T-helper 2 cell (primary cell): ENCODE measurements at regions not wholly inside any gene's neighbourhood (a gene's known extent, or its start where the extent isn't known, plus 50 kb on each side); places are given as distances from the start of the nearest gene placed in this dataset.

Experiments used
- DNase-seq, 5 experiments: peaks; one replicate each; pipeline versions ENCODE4 v3.0.0 to v3.0.0-alpha.2; 2012 to 2022

DNA sequence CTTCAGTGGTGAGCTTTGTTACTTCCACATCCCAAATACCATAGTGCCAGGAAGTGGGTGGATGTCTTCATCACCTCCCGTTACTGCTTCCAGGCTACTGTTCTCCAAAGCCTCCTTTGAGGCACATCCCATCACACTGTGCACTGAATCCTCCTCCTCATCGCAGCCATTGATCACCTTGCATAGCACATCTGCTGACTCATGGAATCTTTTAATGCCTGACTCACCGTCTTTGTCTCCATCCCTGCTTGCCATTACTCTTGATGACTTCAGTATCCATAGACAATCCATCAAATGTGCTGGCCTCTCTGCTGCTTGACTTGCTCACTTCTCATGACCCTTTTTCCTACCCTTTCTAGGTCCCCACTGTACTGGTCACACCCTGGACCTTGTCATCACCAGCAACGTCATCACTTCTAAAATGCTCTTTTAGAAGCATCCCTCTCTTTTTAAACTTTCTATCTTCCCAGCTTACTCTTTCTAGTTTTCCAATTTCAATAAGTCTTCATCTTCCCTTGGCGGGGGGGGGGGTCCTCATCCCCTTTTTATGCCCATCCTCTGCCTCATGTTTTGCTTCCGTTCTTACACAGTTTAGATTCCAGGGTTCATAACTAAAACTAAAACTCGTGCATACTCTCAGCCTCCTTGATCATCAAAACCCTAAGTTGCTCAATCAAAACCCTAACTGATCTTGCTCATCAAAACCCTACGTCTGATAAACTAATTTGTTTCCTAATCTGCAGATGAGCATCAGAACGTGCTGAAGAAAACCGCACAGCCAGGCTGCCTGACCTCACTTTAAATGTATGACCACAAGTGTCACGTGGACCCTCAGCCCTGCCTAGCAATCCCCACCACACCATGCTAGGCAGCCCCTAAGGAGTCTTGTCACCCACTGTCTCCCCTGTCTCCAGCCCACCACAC, 289.7 kb upstream of the ZFHX3 start:
- DNase-seq, result no peak

DNA sequence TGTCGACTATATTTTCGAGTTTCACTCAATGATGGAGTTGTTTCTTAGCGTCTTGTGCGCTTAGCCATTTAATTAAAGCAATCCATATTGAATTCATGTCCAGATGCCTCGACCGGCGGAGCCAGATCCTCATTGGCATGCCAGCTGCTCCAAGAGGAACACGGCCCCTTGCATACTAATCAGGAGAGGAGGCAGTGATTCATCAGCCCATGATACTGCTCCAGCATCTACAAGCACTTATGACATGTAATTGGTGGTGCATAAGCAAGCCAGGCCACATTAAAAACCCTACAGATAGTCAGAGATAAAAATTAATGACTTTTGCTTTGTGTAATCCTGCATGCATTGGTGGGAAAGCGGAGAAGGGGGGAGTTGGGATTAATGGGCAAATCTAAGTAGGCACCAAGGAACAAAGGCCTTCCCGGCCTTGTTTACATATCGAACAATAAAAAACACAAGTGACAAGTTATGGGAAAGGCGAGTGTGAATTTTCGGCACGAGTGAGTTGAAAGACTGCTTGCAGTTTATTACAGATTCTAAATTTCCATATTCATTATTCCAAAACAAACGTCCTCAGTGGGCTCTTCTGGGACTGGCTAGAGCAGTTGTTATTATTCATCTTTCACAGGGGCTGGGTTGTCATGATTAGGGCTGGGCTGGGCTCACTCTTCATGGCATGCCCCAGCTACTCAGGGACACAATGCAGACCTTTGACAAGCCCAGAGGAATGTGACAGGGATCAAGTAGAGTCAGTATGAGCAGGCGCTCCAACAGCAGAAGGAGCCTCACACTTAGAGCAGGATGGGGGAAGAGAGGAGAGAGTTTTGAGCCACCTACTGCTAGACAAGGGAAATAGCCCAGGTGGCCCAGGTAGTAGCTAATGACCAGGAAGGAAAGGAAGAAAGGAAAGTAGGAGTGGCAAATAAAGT, 281.7 kb upstream of the ZFHX3 start:
- no peak for DNase-seq

DNA sequence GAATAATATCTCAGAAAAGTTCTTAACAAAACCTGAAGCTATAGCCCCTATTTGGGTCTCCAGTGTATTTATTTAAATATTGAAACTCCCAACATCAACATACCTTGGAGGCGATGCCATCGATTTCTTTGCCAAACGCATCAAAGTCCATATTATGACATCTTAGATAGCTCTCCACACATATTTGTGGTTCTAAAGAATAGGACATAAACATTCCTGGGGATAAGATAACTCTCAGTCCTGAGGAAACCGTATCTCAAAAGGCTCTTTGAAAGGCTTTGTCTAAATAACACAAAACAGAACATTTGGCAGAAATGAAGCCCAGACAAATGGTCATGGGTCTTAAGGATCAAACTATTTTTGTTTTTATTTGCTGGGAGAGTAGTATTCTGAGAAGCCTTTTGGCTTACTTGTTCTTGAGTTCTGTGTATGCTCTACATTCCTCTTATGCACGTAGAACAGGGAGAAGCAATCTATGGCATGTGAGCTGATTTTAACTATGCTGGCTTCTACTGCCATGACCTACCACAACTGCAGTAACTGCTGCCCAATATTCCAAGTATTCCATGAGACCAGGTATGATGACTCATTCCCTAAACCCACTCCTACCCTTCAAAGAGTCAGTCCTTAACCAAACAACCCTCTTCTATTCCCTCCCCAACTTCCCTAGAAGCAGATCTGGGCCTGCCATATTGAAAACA, 279.0 kb upstream of the ZFHX3 start:
- DNase-seq, result no peak

DNA sequence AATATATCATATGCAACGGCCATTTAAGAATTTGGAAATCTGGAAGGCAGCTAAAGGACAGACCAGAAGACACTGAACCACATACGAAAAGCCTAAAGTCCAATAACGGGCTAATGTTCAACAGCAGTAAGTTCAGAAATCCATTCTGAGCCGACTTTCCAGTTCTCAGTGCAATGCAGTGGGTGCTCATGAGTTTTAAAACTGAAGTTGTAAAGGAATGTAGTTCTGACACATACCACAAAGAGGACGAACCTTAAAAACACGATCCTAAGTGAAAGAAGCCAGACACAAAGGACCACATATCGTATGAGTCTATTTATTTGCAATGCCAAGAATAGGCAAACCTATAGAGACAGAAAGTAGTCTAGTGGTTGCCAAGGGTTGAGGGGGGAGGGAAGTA, 278.3 kb upstream of the ZFHX3 start:
- no peak for DNase-seq

DNA sequence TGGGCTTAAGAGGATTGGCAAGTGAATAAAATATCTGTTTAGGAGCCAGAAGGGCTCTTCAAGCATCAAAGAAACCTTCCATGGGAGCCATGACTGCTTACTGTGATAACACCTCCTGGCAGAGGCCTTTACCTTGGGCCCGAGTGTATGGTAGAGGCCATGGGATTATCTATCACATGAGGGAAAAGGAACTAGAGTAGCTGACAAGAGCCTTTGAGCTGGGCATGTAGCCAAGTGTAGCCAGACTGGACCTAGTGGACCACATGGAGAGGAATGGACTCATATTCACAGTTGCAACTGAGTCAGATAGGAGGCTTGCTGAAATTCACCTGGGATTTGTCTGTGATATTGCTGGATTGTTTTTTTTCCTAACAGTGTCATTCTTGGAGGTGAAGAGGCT, 276.0 kb upstream of the ZFHX3 start:
- DNase-seq, result no peak

DNA sequence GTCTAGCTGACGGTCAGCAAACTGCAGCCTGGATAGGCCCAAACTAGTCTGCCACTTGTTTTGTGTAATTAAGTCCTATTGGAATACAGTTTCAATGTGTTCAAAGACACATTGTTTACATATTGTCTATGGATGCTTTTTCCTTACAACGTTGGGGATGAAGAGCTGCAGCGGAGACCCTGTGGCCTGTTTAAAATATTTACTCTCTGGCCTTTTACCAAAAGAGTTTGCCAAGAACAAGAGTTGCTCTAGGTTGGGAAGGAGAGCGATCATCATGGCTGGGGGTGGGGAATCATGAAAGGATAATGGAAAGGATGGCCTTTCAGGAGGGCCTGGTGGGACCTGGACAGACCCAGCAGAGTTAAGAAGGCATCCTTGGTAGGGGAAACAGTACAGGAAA, 274.9 kb upstream of the ZFHX3 start:
- DNase-seq, result no peak

DNA sequence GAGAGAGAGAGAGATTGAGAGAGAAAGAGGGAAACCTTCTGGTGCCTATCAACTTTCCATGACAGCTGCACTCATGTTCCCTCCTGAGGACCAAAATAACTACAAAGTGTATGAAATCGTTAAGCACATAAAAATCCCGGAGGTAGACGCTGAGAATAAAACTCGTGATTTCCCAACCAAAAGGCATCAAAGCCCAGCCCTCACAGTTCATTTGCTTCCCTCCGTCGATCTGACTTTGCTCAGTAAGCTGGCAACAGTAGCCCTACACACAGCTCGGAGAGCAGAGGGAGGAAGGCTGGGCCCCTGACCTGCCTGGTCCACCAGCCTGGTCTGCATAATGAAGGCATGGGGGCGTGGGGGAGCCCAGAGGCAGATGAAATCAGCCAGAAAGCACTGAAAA, 273.9 kb upstream of the ZFHX3 start:
- no peak for DNase-seq

DNA sequence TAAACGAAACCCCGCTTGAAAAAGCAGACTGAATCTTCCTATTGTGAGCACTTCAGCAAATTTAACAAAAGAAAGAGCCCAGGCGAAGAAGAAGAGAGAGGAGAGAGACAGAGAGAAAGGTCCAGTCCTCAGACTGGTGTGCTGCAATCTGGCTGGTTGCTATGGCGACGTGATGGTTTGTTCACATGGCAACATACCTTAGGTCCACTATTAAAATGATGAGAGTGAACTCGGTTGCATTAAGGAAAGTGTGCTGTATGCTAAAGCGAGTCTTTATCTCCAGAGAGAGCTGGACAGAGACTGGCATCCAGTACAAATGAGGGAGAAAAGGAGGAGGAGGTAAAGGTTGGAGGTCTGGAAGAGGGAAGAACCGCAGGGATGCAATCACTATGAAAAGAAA, 271.8 kb upstream of the ZFHX3 start:
- DNase-seq, result no peak

DNA sequence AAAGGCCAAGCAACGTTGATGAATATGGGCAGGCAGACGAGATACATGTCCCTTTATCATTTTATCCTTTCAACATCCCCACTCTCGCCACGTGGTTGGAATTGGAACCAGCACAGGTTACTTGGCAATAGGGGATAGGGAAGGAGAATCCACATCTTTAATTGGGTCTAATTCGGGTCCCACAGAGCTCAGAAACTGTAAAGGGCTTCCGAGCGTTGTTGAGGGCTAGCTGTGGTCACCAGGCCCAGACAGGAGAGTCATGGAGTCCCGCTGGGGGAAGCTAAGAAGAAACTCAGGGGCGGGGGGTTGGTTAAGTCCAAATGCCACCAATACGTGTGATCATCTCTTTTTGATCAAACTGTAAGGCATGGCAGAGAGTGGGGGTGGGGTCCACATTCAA, 271.3 kb upstream of the ZFHX3 start:
- DNase-seq, result no peak

DNA sequence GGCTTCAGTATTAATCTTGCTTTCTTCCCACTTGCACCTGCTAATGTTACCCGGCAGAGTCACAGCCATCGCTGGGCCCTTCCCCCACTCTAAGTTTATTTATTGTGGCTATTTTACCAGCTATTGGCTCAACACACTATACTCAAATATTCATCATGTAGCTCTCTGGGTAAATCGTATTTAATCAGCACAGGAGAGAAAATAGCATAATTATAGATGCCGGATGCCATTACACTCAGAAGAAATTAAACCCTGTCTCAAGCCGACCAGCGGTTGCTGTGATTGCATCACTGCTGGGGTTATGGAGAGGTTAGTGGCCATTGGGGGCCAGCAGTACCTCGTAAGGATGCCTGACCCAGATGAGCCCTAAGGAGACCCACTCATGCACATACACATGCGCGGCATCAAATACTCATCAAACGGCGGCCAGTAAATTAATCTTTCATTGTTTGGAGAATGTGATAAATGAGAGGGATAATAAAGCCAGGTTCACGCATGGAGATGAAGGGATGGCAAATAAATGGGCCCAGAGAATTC, 269.5 kb upstream of the ZFHX3 start:
- no peak for DNase-seq

DNA sequence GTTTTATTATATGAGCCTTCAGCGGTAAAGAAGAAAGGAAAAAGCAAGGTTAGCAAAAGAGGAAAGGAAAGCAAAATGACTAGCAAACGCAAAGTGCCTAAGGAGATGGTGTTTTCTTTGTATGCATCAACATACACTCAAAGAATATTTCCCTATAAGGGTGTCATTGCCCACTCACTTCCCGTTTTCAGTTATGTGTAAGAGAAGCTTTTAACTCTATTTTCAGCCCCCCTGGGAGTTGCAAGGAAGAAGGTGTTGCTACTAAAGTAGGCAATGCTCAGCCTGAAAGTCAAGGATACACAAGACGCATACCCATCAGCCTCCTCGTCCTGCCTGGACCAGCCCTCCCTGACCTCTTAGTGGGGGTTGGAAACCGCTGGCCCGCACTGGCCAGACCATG, 267.7 kb upstream of the ZFHX3 start:
- no peak for DNase-seq

DNA sequence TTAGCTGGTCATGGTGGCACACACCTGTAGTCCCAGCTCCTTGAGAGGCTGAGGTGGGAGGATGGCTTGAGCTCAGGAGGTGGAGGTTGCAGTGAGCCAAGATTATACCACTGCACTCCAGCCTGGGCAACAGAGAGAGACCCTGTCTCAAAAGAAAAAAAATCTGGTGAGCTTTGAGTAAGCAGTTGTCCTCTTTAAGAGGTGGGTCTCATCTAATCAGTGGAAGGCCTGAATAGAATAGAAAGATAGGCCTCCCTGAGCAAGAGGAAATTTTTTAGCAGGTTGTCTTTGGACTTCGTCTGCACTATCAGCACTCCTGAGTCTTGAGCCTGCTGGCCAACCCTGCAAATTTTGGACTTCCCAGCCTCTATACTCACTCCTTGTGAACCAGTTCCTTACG, 266.0 kb upstream of the ZFHX3 start:
- no peak for DNase-seq

DNA sequence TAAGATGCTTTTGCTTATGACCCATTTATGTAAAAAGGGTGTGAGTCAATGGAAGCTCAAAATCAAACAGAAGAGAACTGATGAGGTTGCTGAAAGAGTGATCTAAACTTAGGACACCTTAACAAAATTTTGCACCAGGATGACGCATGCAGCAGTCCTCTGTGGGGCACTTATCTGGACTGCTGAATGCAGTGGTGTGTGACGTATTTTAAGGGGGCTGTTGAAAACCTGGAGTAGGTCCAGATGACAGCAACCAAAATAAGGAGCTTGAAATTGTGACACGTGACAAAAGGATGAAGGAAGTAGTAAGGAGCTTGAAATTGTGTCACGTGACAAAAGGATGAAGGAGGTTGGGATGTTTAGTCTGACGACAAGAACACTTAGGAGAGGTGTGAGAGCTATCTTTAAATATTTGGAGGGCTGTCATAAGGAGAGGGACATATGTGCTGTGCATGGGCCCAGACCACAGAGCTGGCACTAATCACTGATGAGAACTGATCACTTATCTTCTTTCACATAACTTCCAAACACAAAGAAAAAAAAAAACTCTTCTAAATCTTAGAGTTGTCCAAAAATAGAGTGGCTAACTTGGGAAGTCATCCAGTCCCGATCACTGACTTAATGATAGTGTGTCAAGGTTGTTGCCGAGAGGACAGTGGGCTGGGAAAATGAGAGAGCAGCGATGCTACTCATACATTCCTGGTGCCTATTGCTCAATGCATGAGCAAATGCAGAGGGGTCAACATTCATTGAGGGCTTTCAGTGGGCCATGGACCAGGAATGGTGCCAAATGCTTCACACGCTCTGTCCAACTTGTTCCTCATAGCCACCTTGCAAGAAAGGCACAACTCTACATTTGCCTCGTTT, 264.2 kb upstream of the ZFHX3 start:
- DNase-seq, result no peak

DNA sequence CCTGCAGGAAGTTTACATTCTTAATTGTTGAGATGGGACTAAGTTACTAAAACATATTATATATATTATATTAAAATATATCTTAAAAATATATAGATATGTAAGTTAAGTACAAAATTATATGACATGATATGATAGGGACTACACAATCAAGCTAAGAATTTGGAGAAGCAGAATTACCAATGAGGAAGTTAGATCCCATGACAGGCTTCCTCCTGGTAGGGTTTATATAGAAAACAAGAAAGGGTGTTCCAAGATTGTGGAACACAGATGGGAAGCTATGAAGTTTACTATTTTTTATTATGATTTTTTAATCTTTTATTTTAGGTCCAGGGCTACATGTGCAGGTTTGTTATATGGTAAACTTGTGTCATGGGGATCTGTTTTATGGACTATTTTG, 260.8 kb upstream of the ZFHX3 start:
- no peak for DNase-seq

DNA sequence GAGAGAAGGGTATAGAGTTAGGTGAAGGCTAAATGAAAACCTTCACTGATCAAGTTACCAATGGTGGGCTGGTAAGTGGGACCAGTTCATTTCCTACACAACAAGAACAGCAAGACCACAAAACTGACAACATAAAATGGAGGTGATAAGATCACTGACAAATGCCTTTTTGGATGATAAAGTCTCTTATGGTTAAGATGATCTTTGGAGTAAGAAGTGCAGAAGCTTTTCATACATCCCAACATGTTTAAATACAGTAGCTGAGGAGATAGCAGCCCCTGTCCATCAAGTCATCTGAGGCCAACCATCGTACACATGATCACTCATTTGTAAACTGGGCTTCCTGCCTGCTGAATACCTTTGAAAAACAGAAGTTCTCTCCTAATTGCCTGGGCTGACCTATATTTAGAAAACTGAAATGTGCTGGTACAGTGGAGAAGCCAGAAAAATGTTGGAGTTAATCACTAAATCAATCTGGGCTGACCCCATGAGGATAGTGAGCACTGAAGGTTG, 259.0 kb upstream of the ZFHX3 start:
- no peak for DNase-seq

DNA sequence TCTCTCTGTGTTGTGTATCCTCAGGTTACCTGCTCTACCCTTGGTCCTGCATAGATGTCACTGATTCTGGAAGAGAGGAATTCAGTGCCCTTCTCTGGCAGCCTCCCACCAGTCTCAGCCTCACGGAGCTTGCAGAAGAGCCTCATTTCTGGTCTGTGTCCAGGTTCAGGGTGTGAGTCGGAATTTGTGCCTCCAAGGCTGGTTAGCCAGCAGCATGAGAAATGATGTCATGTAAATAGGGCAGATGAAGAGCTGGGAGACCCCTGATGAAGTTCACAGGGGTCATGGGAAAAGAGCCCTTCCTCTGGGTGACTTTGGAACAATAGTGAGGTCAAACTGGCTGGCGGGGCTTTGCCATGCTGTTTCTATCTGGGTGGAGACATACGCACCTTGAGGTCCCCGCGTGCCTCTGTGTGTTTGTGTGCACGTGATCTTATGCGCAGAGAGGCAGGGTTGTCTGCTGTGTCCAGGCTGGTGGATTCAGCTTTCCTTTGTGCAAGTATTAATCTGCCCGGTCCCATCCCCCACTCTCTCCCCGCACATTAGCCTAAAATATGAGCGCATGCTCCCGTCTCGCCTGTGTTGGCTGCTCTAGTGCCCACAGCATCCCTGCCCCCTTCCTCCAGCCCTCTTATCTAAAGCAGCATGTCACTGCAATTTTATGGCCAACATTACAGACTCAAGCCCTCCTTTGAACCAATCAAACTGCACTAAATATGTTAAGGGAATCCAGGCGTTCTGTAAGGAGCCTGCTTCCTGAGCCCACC, 256.3 kb upstream of the ZFHX3 start:
- DNase-seq, result no peak

DNA sequence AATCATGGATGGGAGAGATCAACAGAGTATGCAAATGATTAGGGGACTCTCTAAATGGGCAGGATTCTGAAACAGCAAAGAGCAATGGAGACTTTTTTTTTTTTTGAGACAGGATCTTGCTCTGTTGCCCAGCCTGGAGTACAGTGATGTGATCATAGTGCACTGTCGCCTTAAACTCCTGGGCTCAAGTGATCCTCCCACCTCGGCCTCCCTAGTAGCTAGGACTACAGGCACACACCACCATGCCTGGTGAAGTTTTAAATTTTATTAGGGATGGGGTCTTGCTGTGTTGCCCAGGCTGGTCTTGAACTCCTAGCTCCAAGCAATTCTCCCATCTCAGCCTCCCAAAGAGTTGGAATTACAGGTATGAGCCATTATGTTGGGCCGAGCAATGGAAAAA, 255.0 kb upstream of the ZFHX3 start:
- no peak for DNase-seq

DNA sequence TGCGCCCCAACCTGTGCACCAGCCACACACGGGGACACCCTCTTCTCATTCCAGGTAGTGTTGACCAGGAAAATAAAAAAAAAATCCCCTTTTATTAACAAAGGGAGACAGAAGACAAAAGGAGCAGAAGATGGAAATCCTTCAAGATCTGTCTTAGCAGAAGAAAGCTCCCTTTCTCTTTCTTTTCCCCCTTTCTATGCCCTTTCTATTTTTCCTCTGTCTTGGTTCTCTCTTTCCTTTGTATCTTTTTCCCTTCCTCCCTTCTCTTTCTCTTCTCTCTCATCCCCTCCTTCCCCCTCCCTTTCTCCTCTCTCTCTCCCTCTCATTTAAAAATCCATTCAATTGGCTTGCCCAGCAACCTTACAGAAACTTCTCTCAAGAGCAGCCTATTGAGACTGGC, 254.1 kb upstream of the ZFHX3 start:
- DNase-seq, result no peak

DNA sequence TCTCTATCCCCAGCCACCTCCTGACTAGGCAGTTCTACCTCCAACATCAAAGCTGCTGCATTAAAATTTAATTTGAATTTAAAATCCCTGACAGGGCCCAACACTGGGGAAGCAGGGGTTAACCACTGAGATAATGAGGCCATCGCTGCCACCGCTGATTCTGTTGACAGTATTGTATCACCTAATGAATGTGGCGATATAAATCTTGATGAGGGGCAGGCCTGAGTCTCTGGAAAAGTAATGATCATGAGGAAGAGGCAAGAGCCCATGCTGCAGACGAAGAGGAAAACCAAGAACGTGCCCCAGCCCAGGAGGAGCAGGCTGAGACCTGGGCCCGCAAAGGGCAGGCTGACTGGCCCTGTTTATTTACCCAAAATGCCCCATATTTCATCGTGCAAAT, 251.4 kb upstream of the ZFHX3 start:
- no peak for DNase-seq

DNA sequence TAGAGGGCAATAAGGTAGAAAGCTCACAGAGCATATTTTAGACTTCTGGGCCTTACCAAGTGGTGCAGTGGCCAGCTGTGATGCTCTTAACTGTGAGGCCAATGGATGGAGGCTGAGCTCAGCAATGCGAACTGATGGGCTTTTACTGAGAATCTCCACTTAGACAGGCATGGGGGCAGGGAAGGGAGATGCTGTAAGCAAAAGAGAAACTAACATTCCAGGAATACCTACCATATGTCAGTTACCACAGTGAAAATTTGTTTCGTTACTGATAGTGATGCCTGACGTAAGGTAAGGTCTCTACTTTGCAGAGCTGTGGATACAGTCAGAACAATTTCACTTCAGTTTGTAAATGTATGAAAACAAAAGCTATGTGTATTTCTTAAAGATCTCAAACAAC, 250.6 kb upstream of the ZFHX3 start:
- no peak for DNase-seq

DNA sequence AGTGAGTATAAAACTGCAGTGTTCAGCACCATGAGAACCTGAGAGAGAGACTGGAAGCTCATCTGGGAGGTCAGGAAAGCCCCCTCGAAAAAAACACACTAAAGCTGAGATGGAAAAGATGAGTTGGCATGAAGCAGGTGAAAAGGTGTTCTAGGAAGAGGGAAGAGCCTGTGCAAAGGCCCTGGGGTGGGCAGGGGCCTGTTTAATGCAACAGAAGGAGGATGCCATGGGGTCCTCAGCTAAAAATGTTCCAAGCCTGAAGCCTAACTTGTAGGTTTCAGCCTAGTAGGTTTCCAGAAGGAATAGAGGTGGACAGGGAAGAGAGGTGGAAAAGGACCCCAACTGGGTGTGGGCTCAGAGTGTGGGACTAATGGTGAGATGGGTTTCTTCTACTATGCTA, 242.3 kb upstream of the ZFHX3 start:
- no peak for DNase-seq
